ENCODE measurements at regions not wholly inside any gene's neighbourhood (a gene's known extent, or its start where the extent isn't known, plus 50 kb on each side); places are given as distances from the start of the nearest gene placed in this dataset.
"Not testable (repeated sequence)": the region's sequence is repeated elsewhere in the genome, so short reads cannot be mapped to it uniquely, and the experiment has no call there.

DNA sequence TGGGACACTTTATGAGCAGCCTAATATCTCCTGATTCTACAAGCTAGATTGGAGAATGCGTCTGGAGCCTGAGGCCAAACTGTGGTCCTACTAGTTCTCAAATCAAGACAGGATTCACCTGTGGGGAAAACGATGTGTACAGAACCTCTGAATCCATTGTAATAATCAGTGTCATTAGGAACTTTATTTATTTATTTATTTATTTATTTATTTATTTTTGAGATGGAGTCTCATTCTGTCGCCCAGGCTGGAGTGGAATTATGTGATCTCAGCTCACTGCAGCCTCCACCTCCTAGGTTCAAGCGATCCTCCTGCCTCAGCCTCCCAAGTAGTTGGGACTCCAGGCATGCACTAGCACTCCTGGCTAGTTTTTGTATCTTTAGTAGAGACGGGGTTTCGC, 52.6 kb upstream of the KIF26B start:
- FAIRE-seq, result not testable (repeated sequence)

DNA sequence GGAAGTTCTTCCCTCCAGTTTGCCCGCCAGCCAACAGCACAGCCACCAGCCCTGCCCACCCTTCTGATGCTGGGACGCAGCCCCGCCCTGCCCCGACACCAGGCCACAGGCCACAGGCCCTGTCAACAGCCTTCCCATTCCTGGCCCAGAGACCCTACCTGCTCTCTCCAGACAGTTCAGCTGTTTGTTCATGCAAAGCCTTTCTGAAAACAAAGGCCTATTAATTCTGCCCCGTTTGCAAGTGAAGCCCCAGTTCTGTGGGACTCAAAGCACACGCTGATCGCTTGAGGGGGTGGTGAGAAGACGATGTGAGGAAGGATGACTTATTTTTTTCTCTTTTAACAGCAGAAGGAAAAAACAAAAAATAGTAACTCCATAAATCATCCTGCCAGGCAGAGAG, 55.4 kb upstream of the KIF26B start:
- FAIRE-seq, result no peak
- DNase-seq (ENCODE audit: insufficient read length, low spot score), result no peak
- TF ChIP-seq POLR2A (IDR thresholded peaks at IDR 0.05; ENCODE audit: low read depth, low read length), result no peak
- TF ChIP-seq TAF1 (IDR thresholded peaks at IDR 0.05; ENCODE audit: low read depth, low read length), result no peak
- TF ChIP-seq POU2F2 (IDR thresholded peaks at IDR 0.05; ENCODE audit: low read depth, low read length), result no peak
- no peak for TF ChIP-seq PAX5 (IDR thresholded peaks at IDR 0.05; ENCODE audit: insufficient read depth, low read length, severe bottlenecking)
- TF ChIP-seq SPI1 (IDR thresholded peaks at IDR 0.05; ENCODE audit: low read depth, low read length), result no peak
- no peak for TF ChIP-seq POLR2AphosphoS5 (IDR thresholded peaks at IDR 0.05; ENCODE audit: low read depth, low read length)

More for the DNA sequence above, 52.6 kb upstream of the KIF26B start:
- not testable (repeated sequence) for DNase-seq (ENCODE audit: insufficient read length, low spot score)

DNA sequence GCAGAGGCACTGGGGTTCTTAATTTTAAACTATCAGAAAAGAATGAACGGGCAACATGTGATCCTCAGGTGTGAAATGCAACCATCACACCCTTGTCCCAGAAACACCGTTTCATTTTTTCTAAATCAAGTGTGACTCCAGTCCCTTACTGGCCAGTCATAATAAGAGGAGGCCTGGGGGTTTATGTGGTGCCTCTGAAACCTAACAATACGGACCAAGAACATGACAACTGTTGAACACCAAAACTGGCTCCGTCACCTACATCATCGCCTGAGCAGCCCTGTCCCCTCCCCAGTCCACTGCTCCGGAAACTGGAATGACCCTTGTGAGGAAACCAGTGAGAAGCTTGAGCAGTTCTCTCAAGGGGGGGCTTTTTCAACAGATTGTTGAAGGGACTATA, 55.9 kb upstream of the KIF26B start:
- TF ChIP-seq POLR2AphosphoS5 (IDR thresholded peaks at IDR 0.05; ENCODE audit: low read depth, low read length) (no peak), POLR2A (IDR thresholded peaks at IDR 0.05; ENCODE audit: low read depth, low read length) (no peak), SPI1 (IDR thresholded peaks at IDR 0.05; ENCODE audit: low read depth, low read length) (no peak), PAX5 (IDR thresholded peaks at IDR 0.05; ENCODE audit: insufficient read depth, low read length, severe bottlenecking) (no peak)
- DNase-seq (ENCODE audit: insufficient read length, low spot score) (no peak), FAIRE-seq (no peak)

DNA sequence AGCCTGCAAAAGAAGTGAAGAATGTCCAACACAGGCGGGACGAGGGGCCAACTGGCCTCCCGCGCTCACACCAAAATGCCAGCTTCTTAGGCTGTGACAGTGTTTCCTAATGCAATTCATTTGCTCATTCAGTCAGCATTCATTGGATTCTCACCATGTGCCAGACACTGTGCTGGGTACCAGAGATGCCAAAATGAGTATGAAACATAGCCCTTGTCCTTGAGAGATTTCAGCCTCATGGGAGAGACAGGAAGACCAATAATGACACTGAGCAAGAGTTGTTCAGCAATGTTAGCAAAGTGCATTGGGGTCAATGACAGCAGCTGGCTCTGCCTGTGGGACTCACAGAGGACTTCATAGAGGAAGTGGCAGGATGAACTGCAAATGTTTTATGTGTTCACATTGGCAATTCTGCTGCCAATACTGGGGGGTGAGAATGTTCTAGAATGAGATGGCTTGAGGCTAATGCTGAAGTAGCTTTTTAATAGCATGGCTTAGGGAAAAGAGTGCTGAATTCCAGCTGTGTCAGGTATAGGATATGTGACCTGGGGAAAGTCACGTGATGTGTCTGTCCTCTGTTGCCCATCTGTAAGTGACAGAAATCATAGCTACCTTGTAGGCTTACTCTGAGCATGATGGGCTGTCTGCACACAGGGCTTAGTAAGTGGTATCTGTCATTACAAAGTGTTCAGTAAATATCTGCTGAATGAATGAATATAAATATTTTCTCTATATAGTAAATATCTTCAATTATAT, 58.3 kb upstream of the KIF26B start:
- DNase-seq (ENCODE audit: insufficient read length, low spot score) (no peak), FAIRE-seq (no peak)
- TF ChIP-seq POLR2AphosphoS5 (IDR thresholded peaks at IDR 0.05; ENCODE audit: low read depth, low read length), result no peak
- TF ChIP-seq TAF1 (IDR thresholded peaks at IDR 0.05; ENCODE audit: low read depth, low read length), result no peak
- no peak for TF ChIP-seq SPI1 (IDR thresholded peaks at IDR 0.05; ENCODE audit: low read depth, low read length)
- no peak for TF ChIP-seq PAX5 (IDR thresholded peaks at IDR 0.05; ENCODE audit: insufficient read depth, low read length, severe bottlenecking)
- no peak for TF ChIP-seq POLR2A (IDR thresholded peaks at IDR 0.05; ENCODE audit: low read depth, low read length)
- no peak for TF ChIP-seq POU2F2 (IDR thresholded peaks at IDR 0.05; ENCODE audit: low read depth, low read length)

DNA sequence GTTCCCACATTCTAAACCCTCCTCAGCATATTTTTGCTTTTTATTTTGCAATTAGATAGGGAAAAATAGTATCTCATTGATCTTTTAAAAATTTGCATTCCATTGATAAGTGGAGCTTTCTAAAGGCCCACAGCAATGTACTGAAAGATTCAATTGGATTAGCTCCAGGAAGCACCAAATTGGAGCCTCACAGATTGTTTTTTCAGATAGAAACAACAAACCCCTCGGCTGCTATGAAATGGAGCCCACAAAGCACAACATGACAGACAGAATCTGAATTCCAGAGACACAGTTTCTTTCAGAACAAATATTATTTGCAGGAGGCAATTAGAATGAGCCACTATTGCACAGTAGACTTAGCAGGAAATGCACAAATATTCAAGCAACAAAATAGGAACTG, 58.9 kb upstream of the KIF26B start:
- FAIRE-seq (no peak), DNase-seq (ENCODE audit: insufficient read length, low spot score) (no peak)
- no peak for TF ChIP-seq SPI1 (IDR thresholded peaks at IDR 0.05; ENCODE audit: low read depth, low read length)
- TF ChIP-seq TAF1 (IDR thresholded peaks at IDR 0.05; ENCODE audit: low read depth, low read length), result no peak
- TF ChIP-seq POLR2A (IDR thresholded peaks at IDR 0.05; ENCODE audit: low read depth, low read length), result no peak
- TF ChIP-seq PAX5 (IDR thresholded peaks at IDR 0.05; ENCODE audit: insufficient read depth, low read length, severe bottlenecking), result no peak
- no peak for TF ChIP-seq POLR2AphosphoS5 (IDR thresholded peaks at IDR 0.05; ENCODE audit: low read depth, low read length)
- no peak for TF ChIP-seq POU2F2 (IDR thresholded peaks at IDR 0.05; ENCODE audit: low read depth, low read length)

DNA sequence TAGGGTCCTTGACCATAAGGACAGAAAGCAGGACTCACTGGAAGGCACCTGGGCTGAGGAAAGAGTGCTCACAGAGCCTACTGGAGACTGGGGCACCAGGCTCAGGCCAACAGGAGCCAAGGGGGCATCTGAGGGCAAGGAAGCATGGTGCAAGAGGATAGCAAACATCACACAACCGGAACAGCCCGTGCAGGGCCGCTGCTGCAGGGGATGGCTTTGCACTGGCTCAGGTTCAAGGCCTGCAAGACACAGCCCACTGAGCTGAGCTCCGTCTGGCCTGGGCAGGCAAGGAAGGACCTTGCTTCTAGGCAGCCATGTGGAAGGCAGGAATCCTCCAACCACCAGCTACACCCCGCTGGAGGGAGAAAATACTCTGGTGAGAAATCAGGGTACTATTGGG, 59.8 kb upstream of the KIF26B start:
- FAIRE-seq (no peak), DNase-seq (ENCODE audit: insufficient read length, low spot score) (no peak)
- TF ChIP-seq SPI1 (IDR thresholded peaks at IDR 0.05; ENCODE audit: low read depth, low read length), result no peak
- no peak for TF ChIP-seq POLR2A (IDR thresholded peaks at IDR 0.05; ENCODE audit: low read depth, low read length)
- no peak for TF ChIP-seq TAF1 (IDR thresholded peaks at IDR 0.05; ENCODE audit: low read depth, low read length)
- no peak for TF ChIP-seq PAX5 (IDR thresholded peaks at IDR 0.05; ENCODE audit: insufficient read depth, low read length, severe bottlenecking)
- no peak for TF ChIP-seq POLR2AphosphoS5 (IDR thresholded peaks at IDR 0.05; ENCODE audit: low read depth, low read length)
- TF ChIP-seq POU2F2 (IDR thresholded peaks at IDR 0.05; ENCODE audit: low read depth, low read length), result no peak

DNA sequence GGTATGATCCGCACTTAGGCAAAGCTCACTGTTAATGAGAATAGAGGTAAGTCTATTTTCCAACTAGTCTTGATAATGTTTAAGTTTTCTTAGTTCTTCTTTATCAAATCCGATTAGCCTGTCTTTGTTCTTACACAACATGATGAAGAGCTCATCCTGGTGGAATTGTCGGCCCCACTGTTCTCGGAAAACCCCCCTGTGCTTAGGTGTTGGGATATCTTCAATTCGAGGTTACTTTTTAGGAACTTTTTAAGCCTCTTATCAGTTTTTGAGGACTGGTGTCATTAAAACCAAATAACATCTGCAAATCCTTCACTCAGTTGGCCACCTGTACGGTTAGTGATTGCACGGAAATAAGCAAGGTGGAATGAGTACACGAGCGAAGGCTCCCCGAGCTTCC, 60.7 kb upstream of the KIF26B start:
- FAIRE-seq, result no peak
- DNase-seq (ENCODE audit: insufficient read length, low spot score), result no peak
- no peak for TF ChIP-seq POLR2A (IDR thresholded peaks at IDR 0.05; ENCODE audit: low read depth, low read length)
- TF ChIP-seq TAF1 (IDR thresholded peaks at IDR 0.05; ENCODE audit: low read depth, low read length), result no peak
- TF ChIP-seq SPI1 (IDR thresholded peaks at IDR 0.05; ENCODE audit: low read depth, low read length), result no peak
- no peak for TF ChIP-seq PAX5 (IDR thresholded peaks at IDR 0.05; ENCODE audit: insufficient read depth, low read length, severe bottlenecking)
- no peak for TF ChIP-seq POLR2AphosphoS5 (IDR thresholded peaks at IDR 0.05; ENCODE audit: low read depth, low read length)
- no peak for TF ChIP-seq POU2F2 (IDR thresholded peaks at IDR 0.05; ENCODE audit: low read depth, low read length)

DNA sequence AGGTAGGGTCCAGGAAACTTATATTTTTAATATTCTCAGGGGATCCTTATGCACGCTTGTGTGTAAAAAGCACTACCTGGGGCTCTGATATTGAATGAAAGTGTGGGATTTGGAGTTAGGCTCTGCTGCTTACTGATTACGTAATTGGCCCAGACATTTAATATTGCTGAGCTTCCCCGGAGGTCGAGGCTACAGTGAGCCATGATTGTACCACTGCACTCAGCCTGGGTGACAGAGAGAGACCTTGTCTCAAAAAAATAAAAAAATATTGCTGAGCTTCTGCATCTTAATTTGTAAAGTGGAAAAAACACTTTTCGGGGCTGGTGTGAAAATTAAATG, 62.2 kb upstream of the KIF26B start:
- DNase-seq (ENCODE audit: insufficient read length, low spot score) (no peak), FAIRE-seq (no peak)
- TF ChIP-seq POU2F2 (IDR thresholded peaks at IDR 0.05; ENCODE audit: low read depth, low read length) (no peak), POLR2A (IDR thresholded peaks at IDR 0.05; ENCODE audit: low read depth, low read length) (no peak), SPI1 (IDR thresholded peaks at IDR 0.05; ENCODE audit: low read depth, low read length) (no peak), POLR2AphosphoS5 (IDR thresholded peaks at IDR 0.05; ENCODE audit: low read depth, low read length) (no peak), TAF1 (IDR thresholded peaks at IDR 0.05; ENCODE audit: low read depth, low read length) (no peak), PAX5 (IDR thresholded peaks at IDR 0.05; ENCODE audit: insufficient read depth, low read length, severe bottlenecking) (no peak)

DNA sequence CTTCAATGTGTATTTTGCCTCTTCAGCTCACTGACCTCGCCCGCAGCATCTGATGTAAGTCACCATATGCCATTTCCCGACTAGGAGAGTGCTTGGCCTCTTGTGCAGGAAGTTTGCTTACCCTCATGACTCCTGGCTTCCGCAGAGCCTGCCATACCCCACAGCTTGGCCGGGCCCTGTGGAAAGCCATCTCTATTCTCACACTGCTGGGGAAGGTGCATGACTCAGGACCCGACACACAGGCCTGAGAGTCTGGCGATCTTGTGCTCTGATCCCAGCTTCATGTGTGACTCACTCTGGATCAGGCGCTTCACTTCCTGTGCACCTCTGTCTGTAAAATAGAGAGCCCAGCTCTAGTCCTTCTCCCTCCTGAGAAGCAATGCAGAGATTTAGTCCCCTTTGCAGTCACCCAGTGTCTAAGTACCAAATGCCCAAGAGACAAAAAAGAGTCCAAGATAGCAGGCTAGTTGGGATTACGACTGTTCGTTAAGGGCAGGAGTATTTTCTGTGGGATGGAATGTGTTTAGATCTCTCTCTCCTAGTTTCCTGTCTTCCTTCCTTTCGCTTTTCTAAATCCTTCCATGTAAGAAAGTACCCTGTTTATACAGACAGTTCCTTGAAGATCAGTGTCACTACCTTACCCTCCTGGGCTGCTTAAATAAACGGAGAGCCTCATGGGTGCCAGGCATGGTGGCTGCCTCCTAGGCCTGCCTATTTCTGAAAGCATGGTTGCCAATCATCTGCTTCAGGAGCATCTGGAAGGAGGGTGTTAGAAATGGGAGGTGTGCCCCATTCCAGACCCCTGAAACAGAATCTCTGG, 62.8 kb upstream of the KIF26B start:
- DNase-seq (ENCODE audit: insufficient read length, low spot score) (no peak), FAIRE-seq (no peak)

More for the DNA sequence above, 62.8 kb upstream of the KIF26B start:
- TF ChIP-seq SPI1 (IDR thresholded peaks at IDR 0.05; ENCODE audit: low read depth, low read length), result no peak
- no peak for TF ChIP-seq POLR2A (IDR thresholded peaks at IDR 0.05; ENCODE audit: low read depth, low read length)
- TF ChIP-seq PAX5 (IDR thresholded peaks at IDR 0.05; ENCODE audit: insufficient read depth, low read length, severe bottlenecking), result no peak
- TF ChIP-seq TAF1 (IDR thresholded peaks at IDR 0.05; ENCODE audit: low read depth, low read length), result no peak
- no peak for TF ChIP-seq POLR2AphosphoS5 (IDR thresholded peaks at IDR 0.05; ENCODE audit: low read depth, low read length)
- no peak for TF ChIP-seq POU2F2 (IDR thresholded peaks at IDR 0.05; ENCODE audit: low read depth, low read length)
